ENCODE measurements at regions not wholly inside any gene's neighbourhood (a gene's known extent, or its start where the extent isn't known, plus 50 kb on each side); places are given as distances from the start of the nearest gene placed in this dataset.

DNA sequence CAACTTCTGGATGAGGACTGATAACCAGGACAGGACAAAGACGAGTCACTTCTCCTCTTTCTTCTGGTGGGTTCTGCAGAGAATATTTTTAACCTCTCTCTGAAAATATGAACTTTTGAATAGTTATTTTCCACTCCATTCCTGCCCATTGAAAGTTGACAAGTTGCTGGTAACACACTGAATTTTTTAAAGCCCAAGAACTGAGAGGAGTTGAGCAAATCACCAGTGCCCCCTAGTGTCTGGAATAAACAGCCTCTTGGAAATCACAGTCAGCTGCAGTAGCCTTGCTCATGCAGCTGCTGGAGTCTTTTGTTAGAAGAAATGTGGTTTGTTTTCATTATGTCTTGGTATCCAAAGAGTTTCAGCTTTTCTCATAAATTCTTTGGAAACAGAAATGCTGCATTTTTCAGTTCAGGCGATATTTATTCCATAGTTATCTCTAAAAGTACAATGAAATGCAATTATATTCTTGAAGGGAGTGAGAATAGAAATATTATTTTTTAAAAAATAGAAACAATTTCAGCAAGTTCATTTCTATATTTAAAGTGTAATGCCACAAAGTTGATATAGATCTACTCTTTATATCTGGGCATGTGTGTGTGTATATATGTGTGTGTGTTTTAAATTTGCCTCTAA, 741.0 kb upstream of the CBLB start:
- peak; percentile 87 for DNase-seq
- TF ChIP-seq, protein P1, sequence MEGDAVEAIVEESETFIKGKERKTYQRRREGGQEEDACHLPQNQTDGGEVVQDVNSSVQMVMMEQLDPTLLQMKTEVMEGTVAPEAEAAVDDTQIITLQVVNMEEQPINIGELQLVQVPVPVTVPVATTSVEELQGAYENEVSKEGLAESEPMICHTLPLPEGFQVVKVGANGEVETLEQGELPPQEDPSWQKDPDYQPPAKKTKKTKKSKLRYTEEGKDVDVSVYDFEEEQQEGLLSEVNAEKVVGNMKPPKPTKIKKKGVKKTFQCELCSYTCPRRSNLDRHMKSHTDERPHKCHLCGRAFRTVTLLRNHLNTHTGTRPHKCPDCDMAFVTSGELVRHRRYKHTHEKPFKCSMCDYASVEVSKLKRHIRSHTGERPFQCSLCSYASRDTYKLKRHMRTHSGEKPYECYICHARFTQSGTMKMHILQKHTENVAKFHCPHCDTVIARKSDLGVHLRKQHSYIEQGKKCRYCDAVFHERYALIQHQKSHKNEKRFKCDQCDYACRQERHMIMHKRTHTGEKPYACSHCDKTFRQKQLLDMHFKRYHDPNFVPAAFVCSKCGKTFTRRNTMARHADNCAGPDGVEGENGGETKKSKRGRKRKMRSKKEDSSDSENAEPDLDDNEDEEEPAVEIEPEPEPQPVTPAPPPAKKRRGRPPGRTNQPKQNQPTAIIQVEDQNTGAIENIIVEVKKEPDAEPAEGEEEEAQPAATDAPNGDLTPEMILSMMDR (conservative IDR thresholded peaks at IDR 0.05), result peak; percentile 95
- H3K4me3 ChIP-seq (ENCODE audit: low read length), result no peak overlapping the region
- H3K9me3 Mint-ChIP-seq, result peaks cover 23% of the 10 kb centered on the region
- no peaks in the 10 kb centered on the region for H3K36me3 ChIP-seq (ENCODE audit: control insufficient read depth, insufficient read depth, low read length)
- no peaks in the 10 kb centered on the region for H3K27me3 Mint-ChIP-seq (ENCODE audit: insufficient read depth)
- H3K27me3 ChIP-seq (ENCODE audit: control insufficient read depth, insufficient read depth, low read length, poor library complexity, severe bottlenecking), result no peaks in the 10 kb centered on the region
- no peaks in the 10 kb centered on the region for H3K4me1 ChIP-seq (ENCODE audit: control insufficient read depth, insufficient read depth, low read length)
- WGBS, 2 experiments (ENCODE audit: insufficient coverage in 1 of 2, insufficient read length in 1 of 2), result 24 to 50% methylated on average over 1 to 2 of the region's 2 CpGs
- H3K27ac Mint-ChIP-seq, result peak overlapping the region; percentile 63
- peaks cover 32% of the 10 kb centered on the region for H3K9me3 ChIP-seq (ENCODE audit: control insufficient read depth, low read length)
- peaks cover 23% of the 10 kb centered on the region for H3K4me1 Mint-ChIP-seq
- H3K9ac ChIP-seq (ENCODE audit: extremely low read depth, low read length, poor library complexity, severe bottlenecking), result no peak overlapping the region
- H3K27ac ChIP-seq (ENCODE audit: low read depth, low read length), result no peak overlapping the region
- no peak overlapping the region for H3K4me3 Mint-ChIP-seq
- peaks cover 13% of the 10 kb centered on the region for H3K36me3 Mint-ChIP-seq (ENCODE audit: low read depth)

GRCh38 chr3:106610362-106610959, 741.6 kb upstream of the CBLB start:
- DNase-seq, result no peak
- Histone ChIP-seq H3K27me3 (ENCODE audit: control insufficient read depth, insufficient read depth, low read length, poor library complexity, severe bottlenecking) (no peaks in the 10 kb centered on the region), H3K4me3 (ENCODE audit: low read length) (no peak overlapping the region), H3K9ac (ENCODE audit: extremely low read depth, low read length, poor library complexity, severe bottlenecking) (no peak overlapping the region), H3K4me1 (ENCODE audit: control insufficient read depth, insufficient read depth, low read length) (no peaks in the 10 kb centered on the region), H3K36me3 (ENCODE audit: control insufficient read depth, insufficient read depth, low read length) (no peaks in the 10 kb centered on the region), H3K9me3 (ENCODE audit: control insufficient read depth, low read length) (peaks cover 32% of the 10 kb centered on the region), H3K27ac (ENCODE audit: low read depth, low read length) (no peak overlapping the region)
- H3K4me1 Mint-ChIP-seq, result peaks cover 23% of the 10 kb centered on the region
- H3K36me3 Mint-ChIP-seq (ENCODE audit: low read depth), result peaks cover 13% of the 10 kb centered on the region
- H3K4me3 Mint-ChIP-seq, result no peak overlapping the region
- no peak overlapping the region for H3K27ac Mint-ChIP-seq
- WGBS, 2 experiments (ENCODE audit: insufficient coverage in 1 of 2, insufficient read length in 1 of 2), result 89 to 100% methylated on average over 1 to 2 of the region's 2 CpGs
- peaks cover 20% of the 10 kb centered on the region for H3K9me3 Mint-ChIP-seq
- TF ChIP-seq, protein P1 (conservative IDR thresholded peaks at IDR 0.05), result no peak
- no peaks in the 10 kb centered on the region for H3K27me3 Mint-ChIP-seq (ENCODE audit: insufficient read depth)

- H3K36me3 ChIP-seq (ENCODE audit: control insufficient read depth, insufficient read depth, low read length), result no peaks in the 10 kb centered on the region
- Mint-ChIP-seq H3K27ac (no peak overlapping the region), H3K36me3 (ENCODE audit: low read depth) (peaks cover 13% of the 10 kb centered on the region), H3K27me3 (ENCODE audit: insufficient read depth) (no peaks in the 10 kb centered on the region), H3K9me3 (peaks cover 19% of the 10 kb centered on the region), H3K4me3 (no peak overlapping the region), H3K4me1 (peaks cover 25% of the 10 kb centered on the region)
- no peaks in the 10 kb centered on the region for H3K4me1 ChIP-seq (ENCODE audit: control insufficient read depth, insufficient read depth, low read length)
- H3K9ac ChIP-seq (ENCODE audit: extremely low read depth, low read length, poor library complexity, severe bottlenecking), result no peak overlapping the region
- peaks cover 26% of the 10 kb centered on the region for H3K9me3 ChIP-seq (ENCODE audit: control insufficient read depth, low read length)
- WGBS, 2 experiments (ENCODE audit: insufficient coverage in 1 of 2, insufficient read length in 1 of 2), result 100% methylated on average over 1 of the region's 1 CpG
- no peaks in the 10 kb centered on the region for H3K27me3 ChIP-seq (ENCODE audit: control insufficient read depth, insufficient read depth, low read length, poor library complexity, severe bottlenecking)
- no peak for DNase-seq
- no peak overlapping the region for H3K4me3 ChIP-seq (ENCODE audit: low read length)
- TF ChIP-seq, protein P1 (conservative IDR thresholded peaks at IDR 0.05), result no peak
- H3K27ac ChIP-seq (ENCODE audit: low read depth, low read length), result no peak overlapping the region
Measured at GRCh38 chr3:106611116-106611515, 742.3 kb upstream of the CBLB start.

All from endodermal cell (in vitro differentiated cells).